ENCODE measurements at regions not wholly inside any gene's neighbourhood (a gene's known extent, or its start where the extent isn't known, plus 50 kb on each side); places are given as distances from the start of the nearest gene placed in this dataset.

DNA sequence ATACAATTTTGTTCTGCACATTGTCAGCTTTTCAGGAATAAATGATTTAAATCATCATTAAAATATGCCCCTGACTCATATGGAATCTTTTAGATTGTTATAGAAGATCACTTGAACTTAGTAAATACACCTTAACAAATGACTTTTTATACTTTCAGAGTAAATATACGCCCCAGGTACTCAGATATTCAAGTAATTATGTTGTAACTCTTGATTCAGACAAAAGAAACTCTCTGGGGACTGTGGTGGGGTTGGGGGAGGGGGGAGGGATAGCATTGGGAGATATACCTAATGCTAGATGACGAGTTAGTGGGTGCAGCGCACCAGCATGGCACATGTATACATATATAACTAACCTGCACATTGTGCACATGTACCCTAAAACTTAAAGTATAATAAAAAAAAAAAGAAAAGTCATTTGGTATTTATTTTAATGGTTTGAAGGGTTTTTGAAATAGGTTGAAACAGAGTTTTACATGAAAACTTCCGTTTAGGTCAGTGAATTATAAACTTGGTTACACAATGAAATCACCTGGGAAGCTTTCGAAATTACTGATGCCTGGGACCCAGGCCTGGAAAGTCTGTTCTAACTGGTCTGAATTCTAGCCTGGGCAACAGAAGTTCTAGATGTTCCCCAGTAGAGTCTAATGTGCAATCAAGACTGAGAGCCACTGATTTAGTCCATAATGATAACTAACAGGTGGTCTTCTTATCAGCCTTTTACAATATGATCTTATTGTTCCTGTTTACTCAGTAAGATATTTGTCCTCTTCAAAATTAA, 320.5 kb upstream of the NR5A2 start:
- TF ChIP-seq, protein P1, sequence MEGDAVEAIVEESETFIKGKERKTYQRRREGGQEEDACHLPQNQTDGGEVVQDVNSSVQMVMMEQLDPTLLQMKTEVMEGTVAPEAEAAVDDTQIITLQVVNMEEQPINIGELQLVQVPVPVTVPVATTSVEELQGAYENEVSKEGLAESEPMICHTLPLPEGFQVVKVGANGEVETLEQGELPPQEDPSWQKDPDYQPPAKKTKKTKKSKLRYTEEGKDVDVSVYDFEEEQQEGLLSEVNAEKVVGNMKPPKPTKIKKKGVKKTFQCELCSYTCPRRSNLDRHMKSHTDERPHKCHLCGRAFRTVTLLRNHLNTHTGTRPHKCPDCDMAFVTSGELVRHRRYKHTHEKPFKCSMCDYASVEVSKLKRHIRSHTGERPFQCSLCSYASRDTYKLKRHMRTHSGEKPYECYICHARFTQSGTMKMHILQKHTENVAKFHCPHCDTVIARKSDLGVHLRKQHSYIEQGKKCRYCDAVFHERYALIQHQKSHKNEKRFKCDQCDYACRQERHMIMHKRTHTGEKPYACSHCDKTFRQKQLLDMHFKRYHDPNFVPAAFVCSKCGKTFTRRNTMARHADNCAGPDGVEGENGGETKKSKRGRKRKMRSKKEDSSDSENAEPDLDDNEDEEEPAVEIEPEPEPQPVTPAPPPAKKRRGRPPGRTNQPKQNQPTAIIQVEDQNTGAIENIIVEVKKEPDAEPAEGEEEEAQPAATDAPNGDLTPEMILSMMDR (IDR thresholded peaks at IDR 0.05): no peak
- no peak for TF ChIP-seq EZH2phosphoT487 (IDR thresholded peaks at IDR 0.05)
- no peak for TF ChIP-seq EZH2 (IDR thresholded peaks at IDR 0.05)

Data from neural progenitor cell (in vitro differentiated cells).